ENCODE measurements at regions not wholly inside any gene's neighbourhood (a gene's known extent, or its start where the extent isn't known, plus 50 kb on each side); places are given as distances from the start of the nearest gene placed in this dataset.

DNA sequence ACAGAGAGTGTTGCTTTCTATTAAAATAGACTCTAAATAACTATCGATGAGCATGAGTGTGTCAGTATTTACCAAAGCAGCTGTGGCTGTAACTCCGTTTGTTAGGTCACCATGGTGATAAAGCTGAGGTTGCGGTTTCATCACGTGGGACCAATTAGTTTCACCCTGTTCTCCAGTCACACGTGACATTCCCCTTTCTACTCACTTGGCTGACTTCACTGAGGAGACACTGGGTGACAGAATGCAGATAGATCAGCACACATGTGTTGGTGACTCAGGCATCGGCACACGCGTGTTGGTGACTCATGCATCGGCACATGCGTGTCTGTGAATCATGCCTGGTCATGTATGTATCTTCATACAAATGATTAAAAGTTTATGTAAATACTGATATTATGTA is 285.4 kb downstream of the THBS2 start:
- peak; percentile 31 for DNase-seq (ENCODE audit: low spot score)

DNA sequence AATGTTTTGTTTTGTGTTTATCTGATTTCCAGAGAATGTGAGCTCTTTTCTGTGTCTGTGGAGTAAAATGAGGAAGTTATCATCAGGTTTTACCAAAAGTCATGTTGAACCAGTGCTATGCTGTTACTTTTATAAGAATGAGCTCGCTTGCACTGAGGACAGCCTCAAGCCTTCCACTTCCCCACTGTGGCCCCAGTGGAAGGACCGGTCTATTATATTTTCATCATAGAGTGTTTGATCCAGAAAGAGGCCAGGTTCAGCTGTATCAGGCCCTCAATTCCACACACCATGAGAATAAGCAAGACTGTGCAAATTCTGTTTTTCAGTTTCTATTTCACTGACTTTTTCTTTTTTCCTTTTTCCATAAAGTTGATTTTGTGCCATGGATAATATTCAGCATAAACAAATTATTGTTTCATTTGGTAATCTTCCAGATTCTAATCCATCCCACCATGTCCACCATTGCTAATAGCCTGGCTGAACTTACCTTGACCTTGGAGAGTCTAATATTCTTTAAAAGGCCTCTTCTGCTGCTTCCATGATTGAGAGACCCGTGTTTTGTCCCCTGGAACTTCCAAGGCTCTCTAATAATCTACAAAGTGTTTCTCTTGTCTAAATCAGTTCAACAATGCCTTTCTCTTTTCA is 286.2 kb downstream of the THBS2 start:
- no peak for DNase-seq (ENCODE audit: low spot score)

DNA sequence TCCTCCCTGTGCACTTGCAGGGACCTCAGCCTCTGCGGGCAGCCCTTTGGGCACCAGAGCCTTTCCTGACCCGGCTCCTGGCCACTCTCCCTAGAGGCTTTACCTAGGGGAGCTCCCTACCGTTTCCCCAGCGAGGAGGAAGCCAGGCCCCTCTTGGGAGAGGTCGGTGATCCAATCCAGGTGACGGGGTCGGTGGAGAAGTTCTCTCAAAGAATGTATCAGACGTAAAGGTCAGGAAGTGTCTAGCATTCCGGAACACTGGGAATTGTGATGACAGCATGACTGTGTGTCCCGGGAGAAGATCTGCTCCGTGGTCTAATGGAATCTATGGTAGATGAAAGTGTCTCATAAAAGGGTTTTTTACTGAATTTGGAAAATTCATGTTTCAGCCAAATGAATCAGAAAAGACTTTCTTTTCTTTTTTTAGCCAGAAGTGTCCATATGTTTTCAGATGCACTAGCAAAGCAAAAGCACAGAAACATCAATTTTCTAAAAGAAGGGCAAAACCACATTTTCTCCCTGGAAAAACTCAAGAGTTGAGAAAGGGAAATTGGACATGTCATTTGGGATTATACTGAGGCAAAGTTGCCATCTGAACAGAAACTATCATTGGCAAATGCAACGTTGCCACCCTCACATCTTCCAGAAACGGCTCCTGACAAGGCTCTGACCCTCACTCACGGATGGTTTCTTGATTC is 289.4 kb downstream of the THBS2 start:
- no peak for DNase-seq (ENCODE audit: low spot score)

DNA sequence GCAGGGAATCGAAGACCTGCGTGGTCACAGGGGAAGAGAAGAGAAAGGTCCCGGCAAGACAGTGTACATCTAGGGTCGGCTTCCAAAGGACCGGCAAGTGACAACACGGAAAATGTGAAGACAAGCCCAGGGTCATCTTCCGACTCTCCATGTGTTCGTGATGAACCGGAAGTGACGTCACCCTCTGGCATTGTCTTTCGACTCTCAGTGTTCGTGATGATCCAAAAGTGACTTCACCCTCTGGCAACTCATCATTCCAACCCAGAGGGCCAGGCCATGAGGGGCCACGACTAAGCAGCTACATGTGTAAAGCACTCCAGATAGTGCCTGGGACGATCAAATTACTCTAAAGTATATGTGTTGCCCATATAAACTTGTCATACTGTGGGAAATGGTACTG is 290.8 kb downstream of the THBS2 start:
- peak; percentile 20 for DNase-seq (ENCODE audit: low spot score)

DNA sequence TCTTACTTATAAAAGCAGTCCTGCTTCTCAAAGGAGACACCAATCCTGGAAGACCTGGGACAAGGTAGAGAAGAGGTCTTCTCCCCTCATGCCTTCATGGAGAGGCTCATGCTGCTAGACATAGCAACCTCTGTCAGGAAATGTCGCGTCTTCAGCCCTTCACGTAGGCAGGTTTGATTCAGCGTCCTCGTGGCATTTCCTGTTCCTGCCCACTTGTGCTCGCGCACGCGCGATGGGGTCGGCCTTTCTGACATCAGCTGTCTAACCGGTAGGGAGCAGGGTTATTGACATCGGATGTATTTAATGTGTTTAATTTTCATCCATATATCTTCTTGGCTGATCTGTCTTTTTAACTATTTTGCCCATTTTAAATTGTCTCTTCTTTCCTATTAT is 292.4 kb downstream of the THBS2 start:
- DNase-seq (ENCODE audit: low spot score) = no peak

DNA sequence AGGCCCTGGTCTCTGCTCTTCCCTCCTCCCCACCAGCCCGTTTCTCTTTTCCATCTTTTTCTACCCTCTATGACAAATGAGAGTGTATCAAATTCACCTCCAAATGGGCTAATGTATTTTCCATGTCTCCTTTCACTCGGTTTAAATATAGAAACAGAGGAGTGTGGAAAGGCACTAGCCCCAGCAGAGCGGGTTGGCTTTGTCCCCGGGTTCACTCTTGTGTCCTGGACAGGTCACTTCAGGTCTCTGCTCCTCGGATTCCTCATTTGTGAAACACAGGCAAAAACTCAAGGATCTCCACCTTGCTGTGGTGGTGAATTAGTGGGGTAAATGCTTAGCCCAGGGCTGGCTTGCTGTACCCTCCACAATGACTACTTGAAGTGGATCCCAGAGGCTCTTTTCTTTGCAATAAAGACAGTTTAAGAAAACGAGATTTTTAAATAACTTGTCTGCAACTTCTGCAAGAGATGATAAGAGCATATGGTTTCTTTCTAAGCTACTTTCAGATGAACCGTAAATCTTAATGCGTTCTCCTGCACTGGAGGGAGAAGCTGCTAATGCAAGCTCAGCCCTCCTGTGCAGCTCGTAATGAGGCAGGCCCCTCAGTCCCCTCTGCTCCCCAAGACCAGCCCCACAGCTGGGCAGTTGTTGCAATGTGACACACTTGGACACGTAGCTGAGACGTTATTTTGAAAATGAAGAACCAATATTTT is 292.9 kb downstream of the THBS2 start:
- DNase-seq (ENCODE audit: low spot score) = no peak

DNA sequence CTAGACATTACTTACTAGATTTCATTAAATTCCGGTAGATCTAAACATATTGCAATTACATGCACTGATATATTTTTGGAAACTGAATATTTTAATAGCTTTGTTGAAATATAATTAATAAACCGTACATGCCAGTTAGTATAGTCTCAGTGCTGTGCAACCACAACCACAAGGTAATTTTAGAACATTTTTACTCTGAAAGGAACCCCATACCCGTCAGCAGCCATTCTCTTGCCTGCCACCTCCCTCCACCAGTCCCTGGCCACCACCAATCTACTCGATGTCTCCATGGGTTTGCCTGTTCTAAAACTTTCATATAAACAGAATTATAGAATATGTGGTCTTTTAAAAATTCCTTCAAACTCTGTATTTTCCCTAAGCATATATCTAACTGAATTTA is 293.9 kb downstream of the THBS2 start:
- no peak for DNase-seq (ENCODE audit: low spot score)

DNA sequence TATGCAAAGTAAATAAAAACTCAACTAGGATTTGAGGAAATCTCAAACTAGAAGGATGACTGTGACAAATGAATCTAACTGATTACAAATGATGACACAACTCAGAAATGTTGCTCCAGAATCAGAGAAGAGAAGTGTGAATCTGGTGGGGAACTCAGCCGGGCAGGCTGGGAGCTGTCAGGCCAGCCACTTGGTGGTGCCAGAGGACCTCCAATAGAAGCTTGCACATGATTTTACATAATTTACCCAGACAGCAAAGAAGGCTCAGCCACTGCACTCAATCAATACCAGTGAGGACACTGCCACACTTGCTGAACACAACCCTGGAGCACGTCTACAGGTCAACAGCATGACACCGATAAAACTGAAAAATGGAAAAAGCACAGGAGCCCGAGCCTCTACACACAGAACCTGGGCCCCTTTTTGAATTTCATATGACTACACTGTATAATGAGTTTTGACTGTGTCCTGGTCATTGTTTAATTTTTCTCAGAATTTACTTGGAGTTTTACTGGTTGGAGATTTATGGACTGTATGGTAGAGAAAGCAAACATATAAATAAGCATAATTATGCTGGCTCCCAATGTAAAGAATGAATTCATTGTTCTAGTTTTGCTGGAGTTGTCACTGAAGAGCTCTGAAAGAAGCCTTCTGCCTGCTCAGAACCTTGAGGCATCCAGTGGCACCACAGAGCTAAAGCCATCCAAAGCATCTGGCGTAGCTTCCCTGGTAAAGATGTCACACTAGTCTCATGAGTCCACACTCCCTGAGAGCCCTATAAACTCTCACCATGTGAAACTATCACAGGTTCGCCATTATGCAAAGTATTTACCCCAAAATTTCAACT is 296.5 kb downstream of the THBS2 start:
- peak; percentile 71 for DNase-seq (ENCODE audit: low spot score)

DNA sequence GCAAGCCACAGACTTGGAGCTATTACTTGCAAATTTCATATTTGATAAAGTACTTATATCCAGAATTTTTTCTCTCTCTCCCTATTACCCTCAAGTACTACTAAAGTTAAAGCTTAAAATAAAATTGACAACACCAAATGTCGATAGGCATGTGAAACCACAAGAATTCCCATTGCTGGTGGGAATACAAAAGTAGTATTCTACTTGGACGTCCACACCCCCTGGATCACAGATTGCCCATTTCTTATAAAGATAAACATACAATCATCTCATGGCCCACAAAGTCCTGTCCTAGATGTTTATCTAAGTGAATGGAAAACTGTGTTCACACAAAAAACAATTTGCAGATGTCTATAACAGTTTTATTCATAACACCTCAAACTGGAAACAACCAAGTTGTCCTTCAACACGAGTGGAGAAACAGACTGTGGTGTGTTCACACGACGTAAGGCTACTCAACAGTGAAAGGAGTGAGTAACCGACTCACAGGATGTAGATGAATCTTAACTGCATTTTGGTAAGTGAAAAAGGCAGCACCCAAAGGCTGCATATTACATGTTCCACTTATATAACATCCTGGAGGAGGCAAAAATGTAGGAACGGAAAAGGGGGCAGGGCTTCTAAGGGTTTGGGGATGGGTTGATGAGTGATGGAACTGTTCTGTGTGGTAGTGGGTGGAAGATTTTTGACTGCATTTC is 297.4 kb downstream of the THBS2 start:
- no peak for DNase-seq (ENCODE audit: low spot score)

DNA sequence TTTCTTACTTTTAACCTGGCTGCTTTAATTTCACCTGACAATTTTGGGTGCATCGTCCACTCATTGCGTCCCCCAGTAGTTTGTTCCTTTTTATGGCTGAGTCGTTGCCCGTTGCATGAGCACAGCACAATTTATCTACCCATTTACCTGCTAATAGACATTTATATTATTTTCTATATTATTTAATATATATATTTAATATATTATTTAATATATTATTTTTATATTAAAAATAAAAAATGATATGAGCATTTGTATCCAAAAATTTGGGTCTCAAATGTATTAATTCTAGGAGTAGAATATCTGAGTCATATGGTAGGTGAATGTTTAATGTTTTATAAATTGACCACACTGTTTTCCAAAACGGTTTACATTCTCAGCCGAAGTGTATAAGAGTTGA is 300.2 kb downstream of the THBS2 start:
- DNase-seq (ENCODE audit: low spot score) = no peak

DNA sequence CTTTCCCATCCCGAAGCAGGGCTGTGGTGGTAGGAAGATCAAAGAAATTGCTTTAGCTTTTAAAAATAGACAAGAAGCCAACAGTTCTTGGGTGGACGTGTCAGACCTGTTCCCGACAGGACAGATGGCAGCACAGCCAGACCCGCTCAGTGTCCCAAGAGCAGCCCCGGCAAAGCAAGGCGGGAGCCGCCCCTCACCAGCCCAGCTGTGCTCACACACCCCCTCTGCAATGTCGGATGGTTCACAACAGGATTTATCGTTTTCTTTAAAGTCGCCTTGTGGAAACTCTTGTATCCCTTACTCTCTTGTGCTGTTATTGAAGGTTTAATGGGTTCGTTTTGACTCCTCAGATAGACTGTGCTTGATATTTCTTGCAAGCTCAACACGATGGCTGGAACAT is 302.4 kb downstream of the THBS2 start:
- no peak for DNase-seq (ENCODE audit: low spot score)

DNA sequence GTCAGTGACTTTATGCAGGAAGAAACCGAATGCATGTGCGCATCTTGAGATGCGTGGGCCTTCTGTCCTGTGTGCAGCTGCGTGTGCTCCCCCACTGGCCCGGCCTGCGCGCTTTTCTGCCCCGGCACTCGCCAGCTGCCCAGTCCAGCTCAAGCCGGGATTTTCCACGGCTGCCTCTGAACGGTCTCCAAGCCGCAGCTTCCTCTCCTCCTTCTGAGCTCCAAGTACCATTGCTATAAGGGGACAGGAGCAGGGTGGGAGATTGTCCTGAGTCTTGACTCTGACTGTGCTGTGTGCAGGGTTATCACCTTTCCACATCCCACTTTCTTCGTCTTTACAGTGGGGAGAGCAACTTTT is 302.8 kb downstream of the THBS2 start:
- no peak for DNase-seq (ENCODE audit: low spot score)

DNA sequence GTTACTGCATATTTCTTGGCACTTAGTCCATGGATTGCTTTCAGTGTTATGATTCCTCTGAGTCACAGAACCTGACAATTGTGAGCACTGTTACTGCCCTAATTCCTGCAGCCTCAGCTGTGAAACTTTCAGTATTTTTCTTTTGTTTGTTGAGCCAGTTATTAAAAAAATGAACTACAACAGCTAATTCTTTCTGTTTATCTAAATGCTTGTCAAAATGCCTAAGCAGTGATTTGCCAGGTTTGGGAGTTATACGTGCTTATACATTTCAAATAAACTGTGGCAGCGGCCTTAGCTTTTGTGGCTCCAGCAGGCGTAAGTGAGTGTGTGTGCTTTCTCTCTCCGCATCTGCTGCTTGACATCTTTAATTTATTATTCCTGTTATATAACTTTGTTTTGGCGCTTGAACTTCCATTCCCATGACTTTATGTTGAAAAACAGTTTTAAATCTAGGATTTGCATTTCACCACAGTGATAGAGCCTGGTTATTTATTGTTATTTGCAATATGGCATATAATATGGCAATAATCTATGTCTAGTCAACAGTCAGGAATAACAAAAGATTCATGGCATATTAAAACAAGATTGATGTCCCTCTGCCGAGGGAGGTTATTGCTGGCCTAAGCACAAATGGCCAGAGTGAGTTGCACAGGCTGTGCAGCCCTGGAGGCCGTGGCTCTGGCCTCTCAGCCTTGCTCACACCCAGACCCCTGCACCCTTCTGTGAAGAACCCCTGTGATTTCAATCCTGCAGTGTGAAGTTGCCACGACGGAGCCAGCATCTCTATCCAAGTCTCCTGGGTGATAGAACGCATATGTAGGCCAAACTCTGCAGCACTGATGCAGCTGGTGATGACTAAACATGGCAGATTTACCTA is 303.4 kb downstream of the THBS2 start:
- no peak for DNase-seq (ENCODE audit: low spot score)

DNA sequence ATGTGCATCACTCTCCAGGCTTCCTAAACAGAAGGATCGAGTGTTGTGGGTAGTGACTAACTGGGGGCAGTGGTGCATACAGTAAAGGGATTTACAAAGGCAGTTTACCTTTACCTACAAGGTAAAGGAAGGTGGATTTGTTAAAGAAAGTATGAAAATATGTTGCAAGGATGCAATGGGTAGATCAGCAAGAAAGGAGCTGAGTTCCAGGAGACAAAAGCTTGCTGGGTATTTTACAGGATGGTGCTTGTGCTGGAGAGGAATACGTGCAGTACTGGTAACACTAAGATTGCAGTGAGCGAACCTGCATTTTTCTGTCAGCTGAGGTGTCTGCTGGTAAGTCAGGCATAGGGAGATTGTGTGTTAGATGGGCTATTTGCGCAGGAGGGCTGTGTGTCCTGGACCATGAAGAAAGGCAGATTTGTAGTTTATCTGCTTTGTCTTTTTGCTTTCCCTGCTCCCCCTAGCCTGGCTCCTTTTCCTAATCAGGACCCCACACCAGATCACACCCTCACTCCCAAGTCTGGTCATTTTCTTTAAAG is 304.6 kb downstream of the THBS2 start:
- no peak for DNase-seq (ENCODE audit: low spot score)

DNA sequence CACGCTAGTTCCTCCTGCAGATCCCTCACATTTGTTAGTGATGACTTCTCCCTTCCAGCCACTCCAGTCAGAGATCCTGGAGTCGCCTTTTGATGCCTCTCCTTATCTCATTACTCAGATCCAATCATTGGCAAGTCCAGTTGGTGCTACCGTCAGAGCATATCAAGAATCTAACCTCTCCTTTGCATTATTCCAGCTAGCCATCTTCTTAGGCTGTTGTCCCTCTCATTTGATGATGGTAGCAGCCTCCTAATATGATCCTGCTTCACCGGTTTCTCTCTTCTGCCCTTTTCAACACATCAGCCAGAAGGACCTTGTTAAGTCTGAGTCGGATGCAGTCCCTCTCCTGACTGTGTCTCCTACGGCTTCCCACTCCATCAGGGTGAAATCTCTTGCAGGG is 305.6 kb downstream of the THBS2 start:
- DNase-seq (ENCODE audit: low spot score) = no peak

DNA sequence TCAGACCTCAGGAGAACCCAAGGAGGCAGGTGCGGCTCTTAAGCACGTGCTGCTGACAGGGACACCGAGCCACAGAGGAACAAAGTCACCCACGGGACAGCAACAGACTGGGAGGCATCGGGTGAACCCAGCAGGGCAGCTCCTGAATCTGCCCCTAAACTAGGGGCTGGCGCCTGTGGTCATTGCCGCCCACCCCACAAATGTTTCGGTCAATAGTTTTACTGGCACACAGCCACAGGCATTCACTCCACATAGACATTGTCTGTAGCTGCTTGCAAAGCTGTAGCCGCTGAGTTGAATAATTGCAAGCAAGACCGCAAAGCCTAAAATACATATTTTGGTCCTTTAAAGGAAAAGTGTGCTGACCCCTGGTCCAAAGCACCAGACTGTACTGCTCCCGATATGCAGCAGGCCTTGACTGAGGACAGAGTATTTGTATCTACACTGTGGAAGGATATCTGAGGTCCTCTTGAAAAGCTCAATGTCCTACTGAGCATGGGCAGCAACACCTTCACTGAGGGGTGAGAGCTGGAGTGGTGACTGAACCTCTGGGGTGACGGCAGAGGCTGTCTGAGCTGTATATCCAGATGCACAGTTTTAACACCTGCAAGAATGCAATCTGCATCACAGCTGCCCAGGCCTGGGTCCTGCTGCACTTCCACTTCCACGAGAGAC is 310.3 kb downstream of the THBS2 start:
- no peak for DNase-seq (ENCODE audit: low spot score)

DNA sequence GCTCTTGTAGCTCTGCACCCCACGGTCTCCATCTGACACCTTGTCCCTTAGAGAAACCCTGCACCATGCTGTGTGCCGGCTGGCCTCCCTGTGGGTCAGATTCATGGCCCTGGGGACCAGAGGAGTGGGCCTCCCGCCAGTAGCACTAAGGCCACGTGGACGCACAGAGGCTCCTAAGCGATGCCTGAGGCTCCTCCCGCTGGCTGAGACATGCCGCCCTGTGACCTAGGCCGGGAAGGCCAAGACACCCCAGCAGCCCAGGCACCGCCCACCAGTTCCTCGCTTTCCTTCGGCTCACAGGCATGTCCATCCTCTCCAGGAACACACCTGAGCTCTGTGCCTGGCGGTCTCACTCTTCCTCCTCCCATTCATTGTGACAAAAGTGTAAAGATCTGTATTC is 311.0 kb downstream of the THBS2 start:
- no peak for DNase-seq (ENCODE audit: low spot score)

DNA sequence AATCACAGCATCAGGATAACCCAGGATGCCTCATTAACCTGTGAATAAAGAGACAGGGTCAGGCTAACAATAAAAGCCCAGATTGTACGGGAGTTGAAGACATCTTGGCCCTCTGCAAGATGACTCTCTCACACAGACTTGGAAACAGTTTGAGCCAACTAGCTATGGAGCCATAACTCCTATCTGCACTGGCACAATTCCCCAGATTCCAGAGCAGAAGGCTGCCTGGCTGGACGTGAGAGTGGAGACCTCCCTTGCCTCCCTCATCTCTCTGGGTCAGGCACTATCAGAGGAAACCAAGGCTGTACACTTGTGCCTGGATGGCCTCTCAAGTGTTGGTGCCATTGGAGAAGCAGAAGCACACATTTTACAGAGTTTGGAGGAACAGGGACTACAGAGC is 312.6 kb downstream of the THBS2 start:
- no peak for DNase-seq (ENCODE audit: low spot score)

DNA sequence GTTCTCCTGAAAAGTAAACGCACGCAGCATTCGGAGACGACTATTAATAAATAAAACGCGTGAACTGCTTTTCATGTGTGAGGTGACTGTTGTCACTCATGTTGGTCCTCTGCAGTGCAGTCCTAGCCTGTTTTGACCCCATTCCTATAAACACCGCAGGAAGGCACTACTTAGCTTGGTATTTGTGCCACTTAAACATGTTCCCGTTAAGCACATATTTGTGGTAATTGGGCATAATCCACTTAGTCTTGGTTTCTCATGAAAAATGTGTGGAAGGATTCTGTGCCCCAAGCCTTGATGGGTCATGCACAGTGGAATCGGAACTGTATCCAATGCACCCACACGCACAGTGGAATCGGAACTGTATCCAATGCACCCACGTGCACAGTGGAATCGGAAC is 313.9 kb downstream of the THBS2 start:
- no peak for DNase-seq (ENCODE audit: low spot score)

DNA sequence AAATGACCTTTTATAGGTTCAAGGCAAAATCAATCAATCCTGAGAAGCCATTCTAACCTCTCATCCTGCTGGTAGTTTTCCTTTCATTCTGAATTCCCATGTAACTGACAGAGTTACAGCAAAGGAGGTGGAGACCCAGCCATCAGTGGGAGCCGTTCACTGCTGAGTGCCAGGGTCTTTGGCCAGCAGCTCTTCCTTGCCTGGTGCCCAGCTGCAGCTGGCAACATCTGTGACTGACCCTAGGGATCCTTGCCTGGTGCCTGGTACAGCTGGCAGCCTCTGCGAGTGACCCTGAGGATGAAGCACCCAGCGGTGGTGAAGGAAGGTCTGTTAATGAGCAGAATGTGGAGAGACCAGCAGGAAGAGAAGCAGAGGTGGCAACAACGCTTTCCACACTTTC is 314.6 kb downstream of the THBS2 start:
- DNase-seq (ENCODE audit: low spot score) = no peak

Measured in globus pallidus (tissue), 1 donor.